ENCODE measurements at regions not wholly inside any gene's neighbourhood (a gene's known extent, or its start where the extent isn't known, plus 50 kb on each side); places are given as distances from the start of the nearest gene placed in this dataset.
"Not testable (repeated sequence)": the region's sequence is repeated elsewhere in the genome, so short reads cannot be mapped to it uniquely, and the experiment has no call there.

DNA sequence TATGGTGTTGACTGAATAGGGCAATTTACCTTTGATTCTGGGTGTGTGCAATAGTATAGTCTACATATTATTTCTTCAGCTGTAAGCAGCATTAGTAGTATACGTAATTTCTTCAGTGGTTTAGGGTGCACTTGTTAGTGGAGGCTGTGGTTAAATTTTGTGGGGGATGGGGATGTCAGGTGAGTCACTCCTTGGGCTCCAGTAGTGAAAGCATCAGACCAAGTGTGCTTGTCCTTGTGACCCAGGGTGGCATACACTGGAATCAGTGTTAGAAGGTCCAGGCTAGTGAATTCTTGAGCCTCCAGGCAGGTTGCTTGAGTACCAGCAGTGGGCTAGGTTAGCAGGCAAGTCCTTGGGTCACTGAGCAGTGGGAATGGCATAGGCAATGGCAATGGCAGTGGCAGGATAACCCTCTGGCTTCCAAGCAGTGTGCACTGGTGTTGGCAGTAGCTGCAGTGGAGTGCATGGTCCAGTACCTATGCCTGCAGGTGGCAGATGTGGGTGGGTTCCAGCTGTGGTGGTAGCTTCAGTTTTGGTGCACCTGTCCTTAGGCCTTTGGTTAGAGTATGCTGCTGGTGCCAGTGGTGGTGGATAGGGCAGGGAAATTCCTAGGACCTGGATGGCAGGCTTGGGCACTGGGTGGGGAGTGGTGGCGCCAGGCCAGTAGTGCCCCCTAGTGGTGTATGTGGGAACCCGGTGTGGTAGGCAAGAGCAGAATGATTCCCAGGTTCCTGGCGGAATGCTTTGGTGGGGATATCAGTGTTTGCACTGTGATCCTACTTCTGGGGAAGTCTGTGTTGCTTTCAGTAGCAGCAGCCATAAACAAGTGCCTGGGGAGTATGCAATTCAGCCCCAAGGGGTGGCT lies 531.0 kb downstream of the SMARCA1 start:
- DNase-seq (ENCODE audit: extremely low read depth, low read depth) = no peak

DNA sequence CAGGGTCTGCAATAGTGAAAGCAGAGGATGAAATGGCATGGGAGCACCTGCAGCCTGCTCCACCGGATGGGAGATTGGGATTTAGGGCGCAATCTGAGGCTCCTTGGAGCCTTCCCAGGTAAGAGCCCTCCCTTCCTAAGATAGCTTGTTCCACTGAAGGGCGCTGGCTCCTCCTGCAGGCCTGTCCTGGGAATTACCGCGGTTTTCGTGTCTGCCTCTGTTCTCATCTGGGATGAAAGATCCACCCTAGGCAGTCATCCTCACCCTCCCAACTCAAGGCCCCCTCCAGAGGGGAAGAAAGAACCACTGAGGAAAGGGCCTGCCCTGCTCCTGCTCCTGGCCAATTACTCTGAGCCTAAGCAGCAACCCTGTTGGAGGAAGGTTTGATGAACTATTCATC lies 547.5 kb downstream of the SMARCA1 start:
- DNase-seq (ENCODE audit: extremely low read depth, low read depth) = peak; percentile 42

DNA sequence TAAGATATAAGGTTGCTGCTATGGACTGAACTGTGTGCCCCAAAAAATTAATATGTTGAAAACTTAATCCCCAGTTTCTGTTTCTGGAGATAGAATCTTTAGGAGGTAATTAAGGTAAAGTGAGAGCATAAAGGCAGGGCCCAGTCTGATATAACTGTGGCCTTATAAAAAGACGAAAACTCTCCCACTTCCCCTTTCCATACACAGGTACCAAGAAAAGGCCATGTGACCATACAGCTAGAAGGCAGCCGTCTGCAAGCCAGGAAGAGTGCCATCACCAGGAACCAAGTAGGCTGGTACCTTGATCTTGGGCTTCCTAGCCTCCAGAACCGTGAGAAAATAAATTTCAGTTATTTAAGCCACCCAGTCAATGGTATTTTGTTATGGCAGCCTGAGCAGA lies 550.3 kb downstream of the SMARCA1 start:
- DNase-seq (ENCODE audit: extremely low read depth, low read depth) = no peak

DNA sequence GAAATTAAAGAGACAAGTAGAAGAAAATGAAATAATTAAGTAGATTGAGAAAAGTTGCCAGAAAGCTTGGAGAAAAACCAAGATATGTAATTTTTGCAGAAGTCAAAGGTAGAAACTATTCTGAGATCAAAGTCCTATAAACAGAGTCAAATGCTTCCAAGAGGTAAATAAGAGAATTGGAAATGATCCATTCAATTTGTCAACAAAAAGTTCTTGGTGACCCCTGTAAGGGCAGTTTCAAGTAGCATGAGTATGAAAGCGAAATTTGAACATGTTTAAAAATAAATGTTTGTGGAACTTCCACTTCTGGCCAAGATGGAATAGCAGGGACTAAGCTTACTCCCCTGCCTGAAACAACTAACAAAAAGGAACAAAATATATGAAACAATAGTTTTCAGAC lies 562.0 kb downstream of the SMARCA1 start:
- no peak for DNase-seq (ENCODE audit: extremely low read depth, low read depth)

DNA sequence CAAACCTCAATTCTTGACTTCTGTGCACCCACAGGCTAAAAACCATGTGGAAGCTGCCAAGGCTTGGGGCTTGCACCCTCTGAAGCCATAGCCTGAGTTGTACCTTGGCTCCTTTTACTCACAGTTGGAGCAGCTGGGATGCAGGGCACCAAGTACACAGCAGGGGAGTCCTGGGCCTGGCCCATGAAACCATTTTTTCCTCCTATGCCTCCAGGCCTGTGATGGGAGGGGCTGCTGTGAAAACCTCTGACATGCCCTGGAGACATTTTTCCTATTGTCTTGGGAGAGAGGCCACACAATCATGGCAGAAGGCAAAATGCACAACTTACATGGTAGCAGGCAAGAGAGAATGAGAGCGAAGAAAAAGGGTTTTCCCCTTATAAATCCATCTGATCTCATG lies 568.6 kb downstream of the SMARCA1 start:
- not testable (repeated sequence) for DNase-seq (ENCODE audit: extremely low read depth, low read depth)

DNA sequence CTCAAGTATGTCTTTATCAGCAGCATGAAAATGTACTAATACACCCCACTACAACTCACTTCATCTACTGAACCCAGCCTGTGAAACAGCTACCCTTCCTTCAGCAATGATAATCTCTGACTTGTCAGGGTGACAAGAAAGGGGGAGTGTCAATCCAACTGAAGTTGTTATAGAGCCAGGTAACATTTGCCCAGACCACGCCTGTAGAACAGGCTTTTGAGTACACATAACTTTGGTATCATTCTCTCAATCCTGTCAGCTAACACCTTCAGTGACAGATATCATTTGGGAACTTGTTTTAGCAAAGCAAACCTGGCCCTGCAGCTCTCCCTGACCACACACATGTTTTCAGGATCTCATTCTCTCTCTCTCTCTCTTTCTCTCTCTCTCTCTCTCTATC lies 592.2 kb downstream of the SMARCA1 start:
- no peak for DNase-seq (ENCODE audit: extremely low read depth, low read depth)

DNA sequence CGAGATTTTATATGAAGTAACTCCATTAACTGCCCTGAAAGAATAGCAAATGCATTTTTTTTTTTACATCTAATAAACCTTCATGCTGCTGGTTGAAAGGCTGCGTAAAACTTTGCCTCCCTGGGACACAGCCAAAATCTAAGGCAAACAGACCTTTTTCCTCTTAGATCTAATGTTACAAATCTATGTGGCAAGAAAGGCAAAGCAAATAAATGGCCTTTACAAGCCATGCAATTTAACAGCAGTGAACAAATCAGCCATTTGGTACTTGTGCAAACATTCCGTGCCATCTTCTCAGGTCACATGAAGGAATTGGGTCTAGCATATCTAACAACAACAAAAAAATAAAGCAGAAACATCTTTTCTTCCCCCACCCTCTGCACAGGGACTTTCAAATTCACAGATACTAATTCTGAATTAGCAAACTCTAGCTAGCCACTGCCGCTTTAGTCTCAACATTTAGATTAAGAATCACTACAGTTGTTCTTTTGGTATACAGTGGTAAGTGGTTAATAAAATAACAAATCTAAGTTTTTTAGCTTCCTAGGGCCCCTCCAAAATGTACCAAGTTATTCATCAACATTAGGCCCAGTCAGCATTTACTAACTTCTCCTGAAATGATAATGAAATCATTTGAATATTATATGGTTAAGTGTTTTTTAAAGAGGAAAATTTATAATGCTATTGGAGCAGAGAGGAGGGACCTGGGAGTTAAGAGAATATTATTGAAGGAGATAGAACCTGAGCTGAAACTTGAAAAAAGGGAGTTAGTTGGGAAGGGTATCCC lies 593.8 kb downstream of the SMARCA1 start:
- DNase-seq (ENCODE audit: extremely low read depth, low read depth) = no peak

DNA sequence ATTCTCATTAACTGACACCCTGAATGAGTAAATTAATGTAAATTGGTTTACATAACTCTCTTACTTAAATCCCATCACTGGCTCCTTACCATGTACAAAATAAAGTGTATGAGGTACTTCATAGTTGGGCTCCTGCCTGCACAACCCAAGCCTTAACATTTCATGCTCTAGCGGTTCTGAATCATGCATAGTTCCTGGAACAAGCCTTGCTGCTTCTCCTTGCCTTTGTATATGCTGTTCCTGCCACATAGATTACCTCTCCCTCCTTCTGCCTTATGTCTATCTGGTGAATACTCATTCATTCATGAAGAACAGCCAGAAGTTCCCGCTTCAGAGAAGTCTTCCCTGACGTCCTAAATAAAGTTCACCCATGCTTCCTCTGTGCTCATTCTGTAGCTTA lies 594.7 kb downstream of the SMARCA1 start:
- no peak for DNase-seq (ENCODE audit: extremely low read depth, low read depth)

DNA sequence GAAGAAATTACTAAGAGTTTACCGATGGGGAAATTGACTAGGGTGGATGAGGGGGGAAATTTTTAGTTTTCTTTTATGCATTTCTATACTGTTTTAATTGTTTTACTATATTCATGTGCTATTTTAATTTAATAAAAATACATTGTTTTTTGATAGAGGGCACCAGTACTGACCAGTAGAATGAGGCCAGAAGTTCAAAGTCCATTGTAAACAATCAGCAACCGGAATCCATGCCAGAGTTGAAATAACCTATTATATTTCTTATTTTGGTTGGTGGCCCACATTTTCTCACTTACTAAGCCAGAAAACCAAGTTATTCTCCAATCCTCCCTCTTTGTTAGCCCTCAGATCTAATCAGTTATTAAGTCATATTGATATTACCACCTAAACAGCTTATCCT lies 595.9 kb downstream of the SMARCA1 start:
- DNase-seq (ENCODE audit: extremely low read depth, low read depth) = no peak

DNA sequence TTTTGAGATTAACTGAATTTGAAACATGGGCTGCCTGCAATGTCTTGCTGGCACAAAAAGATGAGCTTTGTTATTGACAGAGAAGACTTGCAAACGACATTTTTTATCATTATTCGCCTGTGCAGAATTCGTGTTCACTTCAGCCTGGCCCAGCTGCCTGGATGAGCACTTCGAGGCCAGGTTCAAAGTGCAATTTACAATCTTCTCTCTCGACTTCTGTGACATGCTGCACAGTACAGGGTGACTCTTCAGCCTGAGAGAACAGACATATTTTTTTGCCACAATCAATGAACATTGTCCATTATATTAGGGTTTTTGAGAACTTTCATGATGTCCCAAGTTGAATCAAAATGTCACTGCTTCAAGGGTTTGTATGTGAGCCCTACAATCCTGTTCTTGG lies 616.5 kb downstream of the SMARCA1 start:
- DNase-seq (ENCODE audit: extremely low read depth, low read depth) = no peak

DNA sequence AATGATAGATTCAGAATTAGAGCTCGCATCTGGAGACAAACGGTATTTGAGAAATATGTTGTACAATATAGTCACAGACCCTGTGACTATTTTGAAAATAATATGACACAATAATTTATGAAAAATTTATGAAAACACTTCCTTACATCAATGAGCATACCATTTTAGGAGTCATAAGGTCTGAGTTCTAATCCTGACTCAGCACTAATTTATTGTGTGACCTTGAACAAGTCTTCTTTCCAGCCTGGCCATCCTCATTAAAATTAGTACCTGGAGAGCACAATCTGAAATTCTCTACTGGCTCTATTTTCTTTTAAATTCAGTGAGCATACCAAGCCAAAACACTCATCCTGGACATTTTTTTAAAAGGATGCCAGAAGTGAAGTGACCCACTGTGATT lies 622.3 kb downstream of the SMARCA1 start:
- no peak for DNase-seq (ENCODE audit: extremely low read depth, low read depth)

DNA sequence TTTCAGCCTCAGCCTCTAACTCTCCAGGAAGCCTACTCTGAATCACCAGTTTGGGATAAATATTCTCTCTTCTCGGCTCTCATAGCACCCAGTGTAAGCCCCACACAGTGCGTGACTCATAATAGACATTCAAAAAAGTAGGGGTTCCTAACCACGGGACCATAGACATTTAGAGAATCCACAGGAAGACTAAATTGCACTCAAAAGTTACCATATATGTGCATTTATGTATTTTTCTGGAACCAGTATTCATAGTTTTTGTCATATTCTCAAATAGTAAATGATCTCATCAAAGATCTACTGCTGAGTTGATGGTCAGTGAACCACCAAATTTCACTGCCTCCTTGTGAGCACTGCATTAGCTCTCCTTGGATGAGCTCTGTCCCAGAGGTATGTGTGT lies 625.7 kb downstream of the SMARCA1 start:
- no peak for DNase-seq (ENCODE audit: extremely low read depth, low read depth)

DNA sequence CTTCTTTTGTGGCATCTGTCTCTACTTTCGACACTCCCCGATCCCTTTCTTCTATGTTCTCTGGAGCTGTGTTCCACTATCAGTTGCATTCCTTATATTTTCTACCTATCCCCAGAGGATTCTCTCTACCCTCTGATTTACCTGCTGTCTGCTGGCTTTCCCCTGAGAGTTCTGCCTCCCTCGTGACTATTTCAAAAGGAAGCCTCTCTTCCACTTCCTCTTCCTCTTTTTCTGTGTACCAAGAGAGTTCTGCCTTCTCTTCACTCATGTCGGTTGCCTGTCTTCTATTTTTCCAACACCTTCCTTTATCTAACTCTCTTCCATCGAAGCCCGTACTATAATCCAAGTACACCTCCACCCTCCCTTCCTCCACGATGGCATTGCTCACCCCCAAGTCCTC lies 631.7 kb downstream of the SMARCA1 start:
- DNase-seq (ENCODE audit: extremely low read depth, low read depth) = no peak

DNA sequence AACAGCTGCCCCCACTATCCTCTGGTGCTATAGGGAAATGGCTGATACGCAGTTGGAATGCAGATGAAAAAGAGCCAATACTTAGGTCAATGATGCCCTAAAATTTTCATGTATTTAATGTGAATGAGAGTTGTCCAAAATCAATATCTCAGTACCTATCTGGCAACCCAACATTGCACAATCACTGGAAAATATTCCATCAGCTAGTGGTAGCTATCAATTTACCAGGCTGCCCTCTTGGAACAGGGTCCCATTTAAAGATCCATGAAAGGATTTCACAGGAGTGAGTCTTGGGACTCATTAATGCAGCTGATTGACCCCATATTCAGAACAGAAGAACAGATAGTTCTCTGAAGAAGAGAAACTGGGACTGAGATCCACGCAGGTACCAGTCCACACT lies 638.9 kb downstream of the SMARCA1 start:
- no peak for DNase-seq (ENCODE audit: extremely low read depth, low read depth)

DNA sequence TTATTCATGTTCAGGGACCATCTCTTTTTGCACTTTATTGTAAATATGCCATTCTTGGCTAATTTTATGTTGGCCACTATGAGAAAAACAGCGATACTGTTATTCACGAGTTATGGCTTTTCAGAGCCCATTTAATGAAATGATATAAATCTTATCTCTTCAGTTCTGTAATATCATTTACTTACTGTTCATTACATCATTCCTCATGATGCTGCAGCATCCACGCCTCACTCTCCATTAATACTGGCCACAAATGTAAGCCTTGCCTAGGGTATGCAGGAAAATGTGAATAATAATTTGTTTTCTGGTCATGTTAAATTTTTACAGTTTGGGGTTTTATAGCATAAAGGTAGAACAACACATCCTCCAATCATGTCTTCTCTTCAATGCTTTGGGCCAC lies 639.6 kb downstream of the SMARCA1 start:
- DNase-seq (ENCODE audit: extremely low read depth, low read depth) = no peak

DNA sequence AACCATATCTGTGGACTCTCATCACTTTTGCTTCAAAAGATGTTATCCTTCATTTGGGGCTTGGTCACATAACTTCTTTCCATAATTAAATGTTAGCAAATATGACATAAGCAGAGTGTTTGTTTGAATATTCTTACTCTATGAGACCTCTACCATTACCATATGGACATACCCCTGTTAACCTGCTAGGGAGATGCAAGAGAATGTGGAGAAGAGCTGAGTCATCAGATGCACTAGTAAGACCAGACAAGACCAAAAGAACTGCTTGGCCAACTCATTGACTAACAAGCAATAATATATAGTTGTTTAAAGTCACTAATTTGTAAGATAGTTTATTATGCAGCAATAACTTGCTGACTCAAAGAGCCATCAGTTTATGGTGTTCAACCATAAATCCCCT lies 652.9 kb downstream of the SMARCA1 start:
- no peak for DNase-seq (ENCODE audit: extremely low read depth, low read depth)

DNA sequence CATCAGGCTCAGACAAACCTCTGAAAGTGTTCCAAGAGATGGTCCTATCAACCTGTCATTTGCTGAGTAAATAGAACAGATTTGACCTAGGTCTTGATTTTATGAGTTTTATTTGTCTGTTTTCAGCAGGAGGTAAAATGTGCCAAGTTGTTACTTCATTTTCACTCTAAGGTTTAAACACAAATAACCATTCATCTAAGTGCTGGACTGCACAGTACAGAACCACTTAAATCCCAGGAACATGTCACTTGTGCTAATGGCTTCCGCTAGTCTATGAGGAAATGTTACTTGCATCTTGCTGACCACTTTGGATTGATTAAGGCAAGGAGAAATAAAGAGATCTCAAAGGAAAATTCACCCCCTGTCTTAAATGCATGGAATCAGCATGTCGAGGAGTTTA lies 660.7 kb downstream of the SMARCA1 start:
- no peak for DNase-seq (ENCODE audit: extremely low read depth, low read depth)

DNA sequence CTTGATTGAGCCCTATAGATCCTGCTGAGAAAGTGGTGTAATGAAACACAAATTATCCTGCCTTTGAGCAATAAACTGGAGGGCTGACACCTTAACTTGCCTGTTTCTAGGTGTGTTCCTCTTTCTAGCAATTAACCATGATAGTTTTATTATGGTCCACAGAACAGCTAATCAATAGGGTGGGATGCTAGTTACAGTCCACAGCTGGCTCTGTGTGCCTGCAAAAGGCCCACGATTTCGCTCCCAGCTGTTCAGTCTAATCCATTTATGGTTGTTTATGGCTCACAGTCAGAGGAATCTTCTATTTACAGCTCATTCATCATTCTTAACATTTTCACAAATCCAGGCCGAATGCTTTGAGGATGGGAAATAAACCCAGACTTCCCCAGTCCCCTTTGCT lies 674.9 kb downstream of the SMARCA1 start:
- DNase-seq (ENCODE audit: extremely low read depth, low read depth) = no peak

DNA sequence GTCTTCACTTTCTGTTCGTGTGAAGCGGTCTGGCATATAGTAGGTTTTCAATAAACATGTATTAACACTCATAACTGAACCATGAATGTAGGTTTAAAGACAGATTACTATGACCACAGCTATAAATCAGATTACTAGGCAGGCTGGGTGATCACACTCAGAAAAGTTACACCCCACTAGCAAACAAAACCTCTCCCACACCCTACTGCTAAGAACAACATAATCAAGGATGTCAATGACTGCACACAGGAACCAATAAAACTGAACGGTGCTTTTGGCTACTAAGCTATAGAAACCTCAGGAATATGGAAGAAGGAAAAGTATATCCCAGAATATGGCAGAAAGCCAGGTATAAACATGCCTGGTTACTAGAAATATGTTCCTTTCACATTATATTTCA lies 676.9 kb downstream of the SMARCA1 start:
- DNase-seq (ENCODE audit: extremely low read depth, low read depth) = peak; percentile 12

DNA sequence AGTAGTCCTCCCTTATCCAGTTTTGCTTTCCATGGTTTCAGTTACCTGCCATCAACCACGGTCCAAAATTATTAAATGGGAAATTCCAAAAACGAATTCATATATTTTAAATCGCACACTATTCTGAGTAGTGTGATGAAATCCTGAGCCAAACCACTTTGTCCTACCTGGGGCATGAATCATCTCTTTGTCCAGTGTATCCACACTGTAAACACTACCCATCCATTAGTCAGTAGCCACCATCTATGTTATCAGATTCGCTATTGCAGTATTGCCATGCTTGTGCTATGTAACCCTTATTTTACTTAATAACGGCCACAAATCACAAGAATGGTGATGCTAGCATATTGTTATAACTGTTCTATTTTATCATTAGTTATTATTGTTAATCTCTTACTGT lies 704.6 kb downstream of the SMARCA1 start:
- no peak for DNase-seq (ENCODE audit: extremely low read depth, low read depth)

DNA sequence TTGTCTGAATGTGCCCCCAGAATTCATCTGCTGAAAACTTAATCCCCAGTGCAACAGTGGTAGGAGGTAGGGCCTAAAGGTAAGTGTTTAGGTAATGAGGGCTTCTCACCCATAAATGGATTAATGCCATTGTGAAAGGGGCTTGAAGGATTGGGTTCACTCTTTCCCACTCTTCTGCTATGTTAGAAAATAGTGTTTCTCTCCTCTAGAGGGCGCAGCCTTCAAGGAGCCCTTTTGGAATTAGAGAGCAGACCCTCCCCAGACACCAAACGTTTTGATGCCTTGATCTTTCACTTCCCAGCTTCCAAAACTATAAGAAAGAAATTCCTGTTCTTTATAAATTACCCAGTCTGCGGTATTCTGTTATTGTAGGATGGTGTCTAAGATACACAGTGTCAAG lies 706.4 kb downstream of the SMARCA1 start:
- peak; percentile 14 for DNase-seq (ENCODE audit: extremely low read depth, low read depth)

DNA sequence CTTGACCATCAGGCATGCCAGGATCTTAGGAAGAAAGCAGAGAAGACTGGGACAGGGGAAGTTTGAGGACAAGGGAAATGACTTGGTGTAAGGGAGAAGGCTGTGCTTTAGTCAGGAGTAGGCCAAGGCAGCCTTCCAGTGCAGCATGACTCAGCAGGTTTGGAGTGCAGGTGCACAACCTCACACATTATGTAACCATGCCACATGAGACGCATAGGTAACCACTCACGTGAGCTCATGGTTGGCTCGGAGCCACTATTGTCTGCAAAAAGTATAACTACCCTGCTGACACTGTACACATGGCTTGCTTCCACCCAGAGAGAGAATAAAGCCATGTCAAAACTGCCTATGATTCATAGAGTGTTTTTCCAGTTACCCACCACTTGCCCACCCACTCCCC lies 715.9 kb downstream of the SMARCA1 start:
- no peak for DNase-seq (ENCODE audit: extremely low read depth, low read depth)

All from NCI-H460 (cell line).